BE2C (cell line): ENCODE measurements at regions not wholly inside any gene's neighbourhood (a gene's known extent, or its start where the extent isn't known, plus 50 kb on each side); places are given as distances from the start of the nearest gene placed in this dataset.

ENCODE experiments used
- DNase-seq: peaks from one replicate; pipeline ENCODE4 v3.0.0-alpha.2; 2020
- H3K27me3 ChIP-seq: fragments of 250-450 bp; sonication (Bioruptor Pico); 2 replicates; pipeline ENCODE4 v1.5.1; 2020; ENCODE audit warnings: mild to moderate bottlenecking
- H3K36me3 ChIP-seq: fragments of 250-450 bp; sonication (Bioruptor Pico); 2 replicates; pipeline ENCODE4 v1.5.1; 2020; ENCODE audit warnings: mild to moderate bottlenecking
- H3K4me1 ChIP-seq: fragments of 250-450 bp; sonication (Bioruptor Pico); 2 replicates; pipeline ENCODE4 v1.5.1; 2020
- H3K4me3 ChIP-seq: 2 replicates; pipeline ENCODE4 v1.5.1; 2011; ENCODE audit warnings: low read depth, low read length
- H3K9me3 ChIP-seq: fragments of 250-450 bp; sonication (Bioruptor Pico); 2 replicates; pipeline ENCODE4 v1.5.1; 2020
- CTCF ChIP-seq: IDR thresholded peaks from 2 replicates; pipeline ENCODE4 v1.5.1; 2012; ENCODE audit warnings: mild to moderate bottlenecking, low read depth, low read length

GRCh38 chr4:164514765-164515164, 239.2 kb upstream of the SMIM31 start:
- no peak overlapping the region for H3K4me3 ChIP-seq
- no peak for DNase-seq
- no peaks in the 10 kb centered on the region; the same call in 1 of the 2 replicates for H3K9me3 ChIP-seq
- no peaks in the 10 kb centered on the region for H3K27me3 ChIP-seq
- H3K36me3 ChIP-seq = no peaks in the 10 kb centered on the region
- no peaks in the 10 kb centered on the region for H3K4me1 ChIP-seq
- no peak for TF ChIP-seq CTCF

- no peaks in the 10 kb centered on the region; the same call in 1 of the 2 replicates for H3K9me3 ChIP-seq
- H3K27me3 ChIP-seq = no peaks in the 10 kb centered on the region
- TF ChIP-seq CTCF = no peak
- H3K36me3 ChIP-seq = no peaks in the 10 kb centered on the region
- H3K4me3 ChIP-seq = no peak overlapping the region
- H3K4me1 ChIP-seq = no peaks in the 10 kb centered on the region
- DNase-seq = no peak
Measured at GRCh38 chr4:164524789-164525188, 229.1 kb upstream of the SMIM31 start.

- Histone ChIP-seq H3K36me3 (no peaks in the 10 kb centered on the region), H3K27me3 (no peaks in the 10 kb centered on the region), H3K4me3 (no peak overlapping the region), H3K4me1 (no peaks in the 10 kb centered on the region), H3K9me3 (no peaks in the 10 kb centered on the region)
- DNase-seq = no peak
- no peak for TF ChIP-seq CTCF
Measured at GRCh38 chr4:164526933-164527583, 226.9 kb upstream of the SMIM31 start.

GRCh38 chr4:164529058-164529457, 224.9 kb upstream of the SMIM31 start:
- Histone ChIP-seq H3K27me3 (no peaks in the 10 kb centered on the region), H3K9me3 (no peaks in the 10 kb centered on the region), H3K4me3 (no peak overlapping the region), H3K4me1 (no peaks in the 10 kb centered on the region), H3K36me3 (no peaks in the 10 kb centered on the region)
- no peak for TF ChIP-seq CTCF
- DNase-seq = no peak

GRCh38 chr4:164529486-164529885, 224.4 kb upstream of the SMIM31 start:
- H3K4me3 ChIP-seq = no peak overlapping the region
- no peaks in the 10 kb centered on the region for H3K4me1 ChIP-seq
- TF ChIP-seq CTCF = no peak
- DNase-seq = no peak
- no peaks in the 10 kb centered on the region for H3K27me3 ChIP-seq
- no peaks in the 10 kb centered on the region for H3K9me3 ChIP-seq
- H3K36me3 ChIP-seq = no peaks in the 10 kb centered on the region

GRCh38 chr4:164531336-164531735, 222.6 kb upstream of the SMIM31 start:
- Histone ChIP-seq H3K36me3 (no peaks in the 10 kb centered on the region), H3K9me3 (no peaks in the 10 kb centered on the region), H3K27me3 (no peaks in the 10 kb centered on the region), H3K4me3 (no peak overlapping the region), H3K4me1 (no peaks in the 10 kb centered on the region)
- DNase-seq = no peak
- no peak for TF ChIP-seq CTCF
